Ishikawa (cell line): ENCODE measurements at regions not wholly inside any gene's neighbourhood (a gene's known extent, or its start where the extent isn't known, plus 50 kb on each side); places are given as distances from the start of the nearest gene placed in this dataset.

ENCODE experiments used
- EP300 ChIP-seq: IDR thresholded peaks from 2 replicates; pipeline ENCODE4 v1.6.1; 2012; ENCODE audit warnings: borderline replicate concordance
- FOXM1 ChIP-seq: IDR thresholded peaks from 2 replicates; pipeline ENCODE4 v1.6.1; 2012; ENCODE audit warnings: low read depth, borderline replicate concordance
- NFIC ChIP-seq: IDR thresholded peaks from 2 replicates; pipeline ENCODE4 v1.6.1; 2012
- RAD21 ChIP-seq: IDR thresholded peaks from 2 replicates; pipeline ENCODE4 v1.6.1; 2012; ENCODE audit warnings: low read depth
- TAF1 ChIP-seq: IDR thresholded peaks from 2 replicates; pipeline ENCODE4 v1.6.1; 2012; ENCODE audit warnings: low read depth, mild to moderate bottlenecking
- YY1 ChIP-seq: IDR thresholded peaks from 2 replicates; pipeline ENCODE4 v1.6.1; 2012; ENCODE audit warnings: low read depth
- TF ChIP-seq, protein P1 (sequence below): IDR thresholded peaks from 2 replicates; pipeline ENCODE4 v1.6.1; 2012
- TF ChIP-seq, protein P2 (sequence below): IDR thresholded peaks from 2 replicates; pipeline ENCODE4 v1.6.1; 2012; ENCODE audit warnings: low read depth, mild to moderate bottlenecking

DNA sequence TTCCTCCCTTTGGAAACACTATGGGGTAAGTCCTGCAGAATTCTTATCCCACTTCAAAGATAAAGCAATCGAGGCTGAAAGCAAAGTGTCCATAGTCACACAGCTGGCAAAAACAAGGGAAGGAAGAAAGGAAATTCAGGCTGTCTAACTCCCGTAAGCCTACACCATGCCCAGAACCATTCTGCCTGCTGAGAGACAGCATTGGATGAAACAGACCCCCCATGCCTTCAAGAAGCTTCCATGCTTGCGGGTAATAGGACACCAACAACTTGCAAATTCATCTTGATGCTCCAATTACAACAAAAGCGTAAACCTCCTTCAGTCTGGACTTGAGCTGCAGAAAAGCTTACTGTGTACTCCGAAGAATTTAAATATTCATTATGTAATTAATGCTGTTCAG, 181.1 kb upstream of the WWC1 start:
- TF ChIP-seq, protein P1, sequence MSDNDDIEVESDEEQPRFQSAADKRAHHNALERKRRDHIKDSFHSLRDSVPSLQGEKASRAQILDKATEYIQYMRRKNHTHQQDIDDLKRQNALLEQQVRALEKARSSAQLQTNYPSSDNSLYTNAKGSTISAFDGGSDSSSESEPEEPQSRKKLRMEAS = no peak
- no peak for TF ChIP-seq YY1
- no peak for TF ChIP-seq TAF1
- no peak for TF ChIP-seq FOXM1
- TF ChIP-seq EP300 = no peak
- TF ChIP-seq, protein P2, sequence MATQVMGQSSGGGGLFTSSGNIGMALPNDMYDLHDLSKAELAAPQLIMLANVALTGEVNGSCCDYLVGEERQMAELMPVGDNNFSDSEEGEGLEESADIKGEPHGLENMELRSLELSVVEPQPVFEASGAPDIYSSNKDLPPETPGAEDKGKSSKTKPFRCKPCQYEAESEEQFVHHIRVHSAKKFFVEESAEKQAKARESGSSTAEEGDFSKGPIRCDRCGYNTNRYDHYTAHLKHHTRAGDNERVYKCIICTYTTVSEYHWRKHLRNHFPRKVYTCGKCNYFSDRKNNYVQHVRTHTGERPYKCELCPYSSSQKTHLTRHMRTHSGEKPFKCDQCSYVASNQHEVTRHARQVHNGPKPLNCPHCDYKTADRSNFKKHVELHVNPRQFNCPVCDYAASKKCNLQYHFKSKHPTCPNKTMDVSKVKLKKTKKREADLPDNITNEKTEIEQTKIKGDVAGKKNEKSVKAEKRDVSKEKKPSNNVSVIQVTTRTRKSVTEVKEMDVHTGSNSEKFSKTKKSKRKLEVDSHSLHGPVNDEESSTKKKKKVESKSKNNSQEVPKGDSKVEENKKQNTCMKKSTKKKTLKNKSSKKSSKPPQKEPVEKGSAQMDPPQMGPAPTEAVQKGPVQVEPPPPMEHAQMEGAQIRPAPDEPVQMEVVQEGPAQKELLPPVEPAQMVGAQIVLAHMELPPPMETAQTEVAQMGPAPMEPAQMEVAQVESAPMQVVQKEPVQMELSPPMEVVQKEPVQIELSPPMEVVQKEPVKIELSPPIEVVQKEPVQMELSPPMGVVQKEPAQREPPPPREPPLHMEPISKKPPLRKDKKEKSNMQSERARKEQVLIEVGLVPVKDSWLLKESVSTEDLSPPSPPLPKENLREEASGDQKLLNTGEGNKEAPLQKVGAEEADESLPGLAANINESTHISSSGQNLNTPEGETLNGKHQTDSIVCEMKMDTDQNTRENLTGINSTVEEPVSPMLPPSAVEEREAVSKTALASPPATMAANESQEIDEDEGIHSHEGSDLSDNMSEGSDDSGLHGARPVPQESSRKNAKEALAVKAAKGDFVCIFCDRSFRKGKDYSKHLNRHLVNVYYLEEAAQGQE = no peak
- TF ChIP-seq RAD21 = no peak
- no peak for TF ChIP-seq NFIC
